ENCODE measurements at regions not wholly inside any gene's neighbourhood (a gene's known extent, or its start where the extent isn't known, plus 50 kb on each side); places are given as distances from the start of the nearest gene placed in this dataset.

GRCh38 chr10:10351451-10351850 is 666.2 kb upstream of the CELF2 start:
- no peak for TF ChIP-seq CTCF (IDR thresholded peaks at IDR 0.05)
- Histone ChIP-seq H3K9me3 (no peaks in the 10 kb centered on the region), H3K27me3 (no peaks in the 10 kb centered on the region), H3K4me3 (no peak overlapping the region), H3K36me3 (no peaks in the 10 kb centered on the region), H3K4me1 (no peaks in the 10 kb centered on the region), H3K27ac (no peak overlapping the region)
- intact Hi-C loops (cut with DNase I): no loop called here
- WGBS, 2 donors: 55 to 66% methylated on average over 2 of the region's 2 CpGs
- FAIRE-seq (no peak), DNase-seq (no peak), ATAC-seq (no peak)

GRCh38 chr10:10353326-10353868 is 664.3 kb upstream of the CELF2 start:
- no peak for TF ChIP-seq CTCF (IDR thresholded peaks at IDR 0.05)
- WGBS, 2 donors: 27 to 30% methylated on average over 8 of the region's 8 CpGs

GRCh38 chr10:10359263-10359662 is 658.4 kb upstream of the CELF2 start:
- Histone ChIP-seq H3K36me3 (no peaks in the 10 kb centered on the region), H3K27me3 (no peaks in the 10 kb centered on the region), H3K4me3 (no peak overlapping the region), H3K27ac (no peak overlapping the region), H3K4me1 (no peaks in the 10 kb centered on the region), H3K9me3 (no peaks in the 10 kb centered on the region)
- no peak for DNase-seq
- no peak for TF ChIP-seq CTCF (IDR thresholded peaks at IDR 0.05)
- no peak for ATAC-seq
- WGBS, 2 donors: 38 to 68% methylated on average over 2 of the region's 2 CpGs
- intact Hi-C loops (cut with DNase I): no loop called here
- FAIRE-seq: no peak

More at GRCh38 chr10:10353326-10353868, 664.3 kb upstream of the CELF2 start:
- Histone ChIP-seq H3K27me3 (no peaks in the 10 kb centered on the region), H3K9me3 (no peaks in the 10 kb centered on the region), H3K4me3 (no peak overlapping the region), H3K36me3 (no peaks in the 10 kb centered on the region), H3K4me1 (no peaks in the 10 kb centered on the region), H3K27ac (no peak overlapping the region)
- intact Hi-C loops (cut with DNase I): no loop called here
- DNase-seq (no peak), ATAC-seq (no peak), FAIRE-seq (no peak)

- no peaks in the 10 kb centered on the region for H3K9me3 ChIP-seq
- TF ChIP-seq CTCF (IDR thresholded peaks at IDR 0.05): no peak
- 18 to 31% methylated on average over 3 of the region's 3 CpGs for WGBS, 2 donors
- H3K4me3 ChIP-seq: no peak overlapping the region
- no peaks in the 10 kb centered on the region for H3K4me1 ChIP-seq
- no peak for DNase-seq
- no peak for FAIRE-seq
- no peak for ATAC-seq
- no peaks in the 10 kb centered on the region for H3K27me3 ChIP-seq
- H3K36me3 ChIP-seq: no peaks in the 10 kb centered on the region
- H3K27ac ChIP-seq: no peak overlapping the region
- intact Hi-C loops (cut with DNase I): no loop called here
Observed at GRCh38 chr10:10361301-10361885, 656.3 kb upstream of the CELF2 start.

- intact Hi-C loops (cut with DNase I): no loop called here
- Histone ChIP-seq H3K9me3 (no peaks in the 10 kb centered on the region), H3K4me1 (no peaks in the 10 kb centered on the region), H3K36me3 (no peaks in the 10 kb centered on the region), H3K27ac (no peak overlapping the region), H3K27me3 (no peaks in the 10 kb centered on the region), H3K4me3 (no peak overlapping the region)
- WGBS, 2 donors: 48 to 60% methylated on average over 4 of the region's 4 CpGs
- TF ChIP-seq CTCF (IDR thresholded peaks at IDR 0.05): no peak
- ATAC-seq (no peak), FAIRE-seq (no peak), DNase-seq (no peak)
Observed at GRCh38 chr10:10362800-10363199, 654.9 kb upstream of the CELF2 start.
